ENCODE measurements at regions not wholly inside any gene's neighbourhood (a gene's known extent, or its start where the extent isn't known, plus 50 kb on each side); places are given as distances from the start of the nearest gene placed in this dataset.

DNA sequence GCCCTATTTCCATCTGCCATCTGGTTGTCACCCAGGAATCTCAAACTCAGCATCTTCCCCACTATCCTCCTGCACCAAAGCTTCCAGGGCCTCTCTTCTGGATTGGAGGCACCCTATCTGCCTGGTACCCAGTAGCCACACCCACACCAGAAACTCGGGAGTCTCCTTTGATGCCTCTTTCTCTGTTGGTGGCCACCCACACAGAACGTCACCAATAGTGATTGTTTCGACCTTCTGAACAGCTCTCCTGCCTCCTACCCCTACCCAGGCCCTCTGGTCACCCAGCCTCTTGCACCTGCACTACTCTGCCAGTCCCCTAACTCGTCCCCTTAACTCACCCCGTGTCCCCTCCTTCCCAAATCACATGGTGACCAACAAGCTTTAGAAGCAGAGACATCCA lies 95.0 kb downstream of the IRF2BPL start:
- no peak for DNase-seq (ENCODE audit: unreplicated experiment)
- Mint-ChIP-seq H3K4me1 (ENCODE audit: insufficient read depth, unreplicated experiment) (peaks cover 6% of the 10 kb centered on the region), H3K4me3 (ENCODE audit: unreplicated experiment) (no peak overlapping the region), H3K27ac (ENCODE audit: low read depth, unreplicated experiment) (no peak overlapping the region), H3K36me3 (ENCODE audit: insufficient read depth, unreplicated experiment) (no peaks in the 10 kb centered on the region), H3K27me3 (ENCODE audit: insufficient read depth, unreplicated experiment) (no peaks in the 10 kb centered on the region), H3K9me3 (ENCODE audit: unreplicated experiment) (no peaks in the 10 kb centered on the region)
- BruUV-seq (replicated peaks) = no TSS peak
- intact Hi-C loops (cut with micrococcal nuclease) = no loop called here
- ChIA-PET POLR2A (interaction anchor here (0.8 kb wide), 1 partner anchor 9 kb away, joined by 3 read pairs; no protein-coding TSS in a partner anchor), CTCF (interaction anchor here (0.7 to 1.6 kb wide), 2 partner anchors 12 to 16 kb away, joined by 3 to 11 read pairs; no protein-coding TSS in a partner anchor)
- TF ChIP-seq, protein P1, sequence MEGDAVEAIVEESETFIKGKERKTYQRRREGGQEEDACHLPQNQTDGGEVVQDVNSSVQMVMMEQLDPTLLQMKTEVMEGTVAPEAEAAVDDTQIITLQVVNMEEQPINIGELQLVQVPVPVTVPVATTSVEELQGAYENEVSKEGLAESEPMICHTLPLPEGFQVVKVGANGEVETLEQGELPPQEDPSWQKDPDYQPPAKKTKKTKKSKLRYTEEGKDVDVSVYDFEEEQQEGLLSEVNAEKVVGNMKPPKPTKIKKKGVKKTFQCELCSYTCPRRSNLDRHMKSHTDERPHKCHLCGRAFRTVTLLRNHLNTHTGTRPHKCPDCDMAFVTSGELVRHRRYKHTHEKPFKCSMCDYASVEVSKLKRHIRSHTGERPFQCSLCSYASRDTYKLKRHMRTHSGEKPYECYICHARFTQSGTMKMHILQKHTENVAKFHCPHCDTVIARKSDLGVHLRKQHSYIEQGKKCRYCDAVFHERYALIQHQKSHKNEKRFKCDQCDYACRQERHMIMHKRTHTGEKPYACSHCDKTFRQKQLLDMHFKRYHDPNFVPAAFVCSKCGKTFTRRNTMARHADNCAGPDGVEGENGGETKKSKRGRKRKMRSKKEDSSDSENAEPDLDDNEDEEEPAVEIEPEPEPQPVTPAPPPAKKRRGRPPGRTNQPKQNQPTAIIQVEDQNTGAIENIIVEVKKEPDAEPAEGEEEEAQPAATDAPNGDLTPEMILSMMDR (IDR thresholded peaks at IDR 0.05; ENCODE audit: unreplicated experiment) = no peak

- POLR2A ChIA-PET = interaction anchor here (1.1 to 2.2 kb wide), 2 partner anchors 12 to 105 kb away, joined by 3 to 7 read pairs; no protein-coding TSS in a partner anchor
- Mint-ChIP-seq H3K27me3 (ENCODE audit: insufficient read depth, unreplicated experiment) (no peaks in the 10 kb centered on the region), H3K36me3 (ENCODE audit: insufficient read depth, unreplicated experiment) (no peaks in the 10 kb centered on the region), H3K4me3 (ENCODE audit: unreplicated experiment) (no peak overlapping the region), H3K4me1 (ENCODE audit: insufficient read depth, unreplicated experiment) (no peaks in the 10 kb centered on the region), H3K27ac (ENCODE audit: low read depth, unreplicated experiment) (no peak overlapping the region), H3K9me3 (ENCODE audit: unreplicated experiment) (no peaks in the 10 kb centered on the region)
- CTCF ChIA-PET = interaction anchor here (1.0 to 1.4 kb wide), 3 partner anchors 12 to 136 kb away, joined by 3 to 5 read pairs (median 3); no protein-coding TSS in a partner anchor
- no TSS peak for BruUV-seq (replicated peaks)
- no peak for DNase-seq (ENCODE audit: unreplicated experiment)
- intact Hi-C loops (cut with micrococcal nuclease) = no loop called here
- TF ChIP-seq, protein P1 (IDR thresholded peaks at IDR 0.05; ENCODE audit: unreplicated experiment) = no peak
Observed at GRCh38 chr14:76931631-76932402, 96.7 kb downstream of the IRF2BPL start.

DNA sequence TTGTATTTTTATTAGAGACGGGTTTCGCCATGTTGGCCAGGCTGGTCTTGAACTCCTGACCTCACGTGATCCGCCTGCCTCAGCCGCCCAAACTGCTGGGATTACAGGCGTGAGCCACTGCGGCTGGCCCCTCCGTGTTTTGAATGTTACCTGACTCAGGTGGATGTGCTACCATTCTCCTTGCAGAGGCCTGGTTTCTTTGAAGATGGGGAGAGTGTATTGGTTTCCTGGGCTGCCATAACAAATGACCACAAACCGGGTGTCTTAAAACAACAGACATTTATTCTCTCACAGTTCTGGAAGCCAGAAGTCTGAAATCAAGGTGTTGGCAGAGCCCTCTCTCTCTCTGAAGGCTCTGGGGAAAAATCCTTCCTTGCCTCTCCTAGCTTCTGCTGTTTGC lies 98.0 kb downstream of the IRF2BPL start:
- Mint-ChIP-seq H3K27ac (ENCODE audit: low read depth, unreplicated experiment) (no peak overlapping the region), H3K9me3 (ENCODE audit: unreplicated experiment) (no peaks in the 10 kb centered on the region), H3K36me3 (ENCODE audit: insufficient read depth, unreplicated experiment) (no peaks in the 10 kb centered on the region), H3K4me1 (ENCODE audit: insufficient read depth, unreplicated experiment) (no peaks in the 10 kb centered on the region), H3K4me3 (ENCODE audit: unreplicated experiment) (no peak overlapping the region), H3K27me3 (ENCODE audit: insufficient read depth, unreplicated experiment) (no peaks in the 10 kb centered on the region)
- no TSS peak for BruUV-seq (replicated peaks)
- intact Hi-C loops (cut with micrococcal nuclease) = no loop called here
- TF ChIP-seq, protein P1 (IDR thresholded peaks at IDR 0.05; ENCODE audit: unreplicated experiment) = no peak
- no peak for DNase-seq (ENCODE audit: unreplicated experiment)
- POLR2A ChIA-PET = interaction anchor here (0.8 to 3.1 kb wide), 3 partner anchors 12 to 17 kb away, joined by 4 to 22 read pairs (median 4); no protein-coding TSS in a partner anchor
- CTCF ChIA-PET = interaction anchor here (0.9 to 2.8 kb wide), 3 partner anchors 11 to 20 kb away, joined by 3 to 12 read pairs (median 5); no protein-coding TSS in a partner anchor

GRCh38 chr14:76929927-76930326 lies 98.6 kb downstream of the IRF2BPL start:
- Mint-ChIP-seq H3K4me3 (ENCODE audit: unreplicated experiment) (no peak overlapping the region), H3K4me1 (ENCODE audit: insufficient read depth, unreplicated experiment) (no peaks in the 10 kb centered on the region), H3K27me3 (ENCODE audit: insufficient read depth, unreplicated experiment) (no peaks in the 10 kb centered on the region), H3K36me3 (ENCODE audit: insufficient read depth, unreplicated experiment) (no peaks in the 10 kb centered on the region), H3K9me3 (ENCODE audit: unreplicated experiment) (no peaks in the 10 kb centered on the region), H3K27ac (ENCODE audit: low read depth, unreplicated experiment) (no peak overlapping the region)
- BruUV-seq (replicated peaks) = no TSS peak
- intact Hi-C loops (cut with micrococcal nuclease) = no loop called here
- ChIA-PET POLR2A (interaction anchor here (0.8 to 3.1 kb wide), 3 partner anchors 11 to 18 kb away, joined by 4 to 22 read pairs (median 4); no protein-coding TSS in a partner anchor), CTCF (interaction anchor here (0.9 to 2.8 kb wide), 3 partner anchors 17 to 20 kb away, joined by 3 to 12 read pairs (median 3); no protein-coding TSS in a partner anchor)
- DNase-seq (ENCODE audit: unreplicated experiment) = no peak
- TF ChIP-seq, protein P1 (IDR thresholded peaks at IDR 0.05; ENCODE audit: unreplicated experiment) = no peak
